HCT116 (cell line): ENCODE measurements at regions not wholly inside any gene's neighbourhood (a gene's known extent, or its start where the extent isn't known, plus 50 kb on each side); places are given as distances from the start of the nearest gene placed in this dataset.

Experiments used
- CTCF ChIP-seq, 3 experiments: fragments of 200-600 bp in 1 of 3; sonication (generic) in 1 of 3; IDR thresholded peaks in 2 of 3; conservative IDR thresholded peaks in 1 of 3; 2 replicates each; pipeline ENCODE4 v1.5.1; 2012 to 2017; ENCODE audit warnings: low read depth in 2 of 3, low read length in 2 of 3, antibody characterized with exemption in 1 of 3, borderline replicate concordance in 1 of 3, control low read depth in 1 of 3, mild to moderate bottlenecking in 1 of 3, mixed read lengths in 1 of 3, mixed run types in 1 of 3, moderate library complexity in 1 of 3; ENCODE audit not compliant: insufficient read depth in 1 of 3
- POLR2A ChIP-seq: IDR thresholded peaks from 2 replicates; pipeline ENCODE4 v1.7.0; 2011; ENCODE audit warnings: borderline replicate concordance; ENCODE audit not compliant: insufficient read depth, insufficient read length; ENCODE audit errors: extremely low read depth
- REST ChIP-seq: IDR thresholded peaks from 2 replicates; pipeline ENCODE4 v1.6.1; 2012; ENCODE audit warnings: low read depth
- ZBTB33 ChIP-seq: IDR thresholded peaks from 2 replicates; pipeline ENCODE4 v1.6.1; 2011; ENCODE audit warnings: mild to moderate bottlenecking, low read length, moderate library complexity; ENCODE audit not compliant: insufficient replicate concordance; ENCODE audit errors: extremely low read depth
- ZFX ChIP-seq: fragments of 450-650 bp; IDR thresholded peaks from 2 replicates; pipeline ENCODE4 v1.6.1; 2017

- TF ChIP-seq REST (no peak), CTCF (IDR thresholded peaks at IDR 0.05 in 2 of 3, conservative IDR thresholded peaks at IDR 0.05 in 1 of 3; ENCODE audit: borderline replicate concordance in 1 of 3, insufficient read depth in 1 of 3, low read depth in 2 of 3, low read length in 2 of 3) (no peak), ZFX (no peak), ZBTB33 (no peak), POLR2A (no peak)
Measured at GRCh38 chr15:30001602-30002001, 81.2 kb upstream of the GOLGA8J start.
